ENCODE measurements at regions not wholly inside any gene's neighbourhood (a gene's known extent, or its start where the extent isn't known, plus 50 kb on each side); places are given as distances from the start of the nearest gene placed in this dataset.

- no peaks in the 10 kb centered on the region for H3K27me3 ChIP-seq (ENCODE audit: control insufficient read depth in 4 of 4, insufficient read depth in 4 of 4, low read length in 3 of 4)
- H3K9ac ChIP-seq (ENCODE audit: low read depth in 1 of 2, low read length in 2 of 2) = no peak overlapping the region
- TF ChIP-seq JUND (IDR thresholded peaks at IDR 0.05) = no peak
- TF ChIP-seq, protein P1, sequence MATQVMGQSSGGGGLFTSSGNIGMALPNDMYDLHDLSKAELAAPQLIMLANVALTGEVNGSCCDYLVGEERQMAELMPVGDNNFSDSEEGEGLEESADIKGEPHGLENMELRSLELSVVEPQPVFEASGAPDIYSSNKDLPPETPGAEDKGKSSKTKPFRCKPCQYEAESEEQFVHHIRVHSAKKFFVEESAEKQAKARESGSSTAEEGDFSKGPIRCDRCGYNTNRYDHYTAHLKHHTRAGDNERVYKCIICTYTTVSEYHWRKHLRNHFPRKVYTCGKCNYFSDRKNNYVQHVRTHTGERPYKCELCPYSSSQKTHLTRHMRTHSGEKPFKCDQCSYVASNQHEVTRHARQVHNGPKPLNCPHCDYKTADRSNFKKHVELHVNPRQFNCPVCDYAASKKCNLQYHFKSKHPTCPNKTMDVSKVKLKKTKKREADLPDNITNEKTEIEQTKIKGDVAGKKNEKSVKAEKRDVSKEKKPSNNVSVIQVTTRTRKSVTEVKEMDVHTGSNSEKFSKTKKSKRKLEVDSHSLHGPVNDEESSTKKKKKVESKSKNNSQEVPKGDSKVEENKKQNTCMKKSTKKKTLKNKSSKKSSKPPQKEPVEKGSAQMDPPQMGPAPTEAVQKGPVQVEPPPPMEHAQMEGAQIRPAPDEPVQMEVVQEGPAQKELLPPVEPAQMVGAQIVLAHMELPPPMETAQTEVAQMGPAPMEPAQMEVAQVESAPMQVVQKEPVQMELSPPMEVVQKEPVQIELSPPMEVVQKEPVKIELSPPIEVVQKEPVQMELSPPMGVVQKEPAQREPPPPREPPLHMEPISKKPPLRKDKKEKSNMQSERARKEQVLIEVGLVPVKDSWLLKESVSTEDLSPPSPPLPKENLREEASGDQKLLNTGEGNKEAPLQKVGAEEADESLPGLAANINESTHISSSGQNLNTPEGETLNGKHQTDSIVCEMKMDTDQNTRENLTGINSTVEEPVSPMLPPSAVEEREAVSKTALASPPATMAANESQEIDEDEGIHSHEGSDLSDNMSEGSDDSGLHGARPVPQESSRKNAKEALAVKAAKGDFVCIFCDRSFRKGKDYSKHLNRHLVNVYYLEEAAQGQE (IDR thresholded peaks at IDR 0.05) = no peak
- TF ChIP-seq, protein P2, sequence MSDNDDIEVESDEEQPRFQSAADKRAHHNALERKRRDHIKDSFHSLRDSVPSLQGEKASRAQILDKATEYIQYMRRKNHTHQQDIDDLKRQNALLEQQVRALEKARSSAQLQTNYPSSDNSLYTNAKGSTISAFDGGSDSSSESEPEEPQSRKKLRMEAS (IDR thresholded peaks at IDR 0.05) = no peak
- TF ChIP-seq EGR1 (IDR thresholded peaks at IDR 0.05; ENCODE audit: low read depth in 2 of 2) = no peak
- TF ChIP-seq CTCF (IDR thresholded peaks at IDR 0.05; ENCODE audit: low read depth, low read length, missing input control) = no peak
- TF ChIP-seq GABPA (IDR thresholded peaks at IDR 0.05 in 1 of 2, conservative IDR thresholded peaks at IDR 0.05 in 1 of 2) = no peak
- no peak for TF ChIP-seq ATF3 (IDR thresholded peaks at IDR 0.05)
- no peak for TF ChIP-seq SP1 (IDR thresholded peaks at IDR 0.05)
- no peak for TF ChIP-seq HNF4A (conservative IDR thresholded peaks at IDR 0.05)
- TF ChIP-seq YY1 (IDR thresholded peaks at IDR 0.05) = no peak
- no peak for TF ChIP-seq HNF4G (IDR thresholded peaks at IDR 0.05)
- TF ChIP-seq RAD21 (IDR thresholded peaks at IDR 0.05) = no peak
- TF ChIP-seq, protein P3, sequence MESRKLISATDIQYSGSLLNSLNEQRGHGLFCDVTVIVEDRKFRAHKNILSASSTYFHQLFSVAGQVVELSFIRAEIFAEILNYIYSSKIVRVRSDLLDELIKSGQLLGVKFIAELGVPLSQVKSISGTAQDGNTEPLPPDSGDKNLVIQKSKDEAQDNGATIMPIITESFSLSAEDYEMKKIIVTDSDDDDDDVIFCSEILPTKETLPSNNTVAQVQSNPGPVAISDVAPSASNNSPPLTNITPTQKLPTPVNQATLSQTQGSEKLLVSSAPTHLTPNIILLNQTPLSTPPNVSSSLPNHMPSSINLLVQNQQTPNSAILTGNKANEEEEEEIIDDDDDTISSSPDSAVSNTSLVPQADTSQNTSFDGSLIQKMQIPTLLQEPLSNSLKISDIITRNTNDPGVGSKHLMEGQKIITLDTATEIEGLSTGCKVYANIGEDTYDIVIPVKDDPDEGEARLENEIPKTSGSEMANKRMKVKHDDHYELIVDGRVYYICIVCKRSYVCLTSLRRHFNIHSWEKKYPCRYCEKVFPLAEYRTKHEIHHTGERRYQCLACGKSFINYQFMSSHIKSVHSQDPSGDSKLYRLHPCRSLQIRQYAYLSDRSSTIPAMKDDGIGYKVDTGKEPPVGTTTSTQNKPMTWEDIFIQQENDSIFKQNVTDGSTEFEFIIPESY (IDR thresholded peaks at IDR 0.05) = no peak
- no peak for TF ChIP-seq NR2F2 (IDR thresholded peaks at IDR 0.05)
- no peak for TF ChIP-seq FOXA1 (IDR thresholded peaks at IDR 0.05)
- no peak for TF ChIP-seq TAF1 (conservative IDR thresholded peaks at IDR 0.05)
- no peak for TF ChIP-seq FOXA2 (IDR thresholded peaks at IDR 0.05)
- H3K36me3 ChIP-seq (ENCODE audit: control insufficient read depth in 4 of 4, insufficient read depth in 3 of 4, low read depth in 1 of 4, low read length in 3 of 4) = no peaks in the 10 kb centered on the region
- no peaks in the 10 kb centered on the region for H3K9me3 ChIP-seq (ENCODE audit: control insufficient read depth in 4 of 4, low read length in 3 of 4)
- no peak overlapping the region for H3K27ac ChIP-seq (ENCODE audit: low read depth in 1 of 2, low read length in 2 of 2)
- no peak overlapping the region for H3K4me3 ChIP-seq (ENCODE audit: low read depth in 1 of 3, low read length in 3 of 3)
- no peak for DNase-seq (ENCODE audit: low spot score)
- H3K4me1 ChIP-seq (ENCODE audit: control insufficient read depth in 4 of 4, insufficient read depth in 4 of 4, low read length in 3 of 4) = no peaks in the 10 kb centered on the region
Measured at GRCh38 chr13:83618966-83619365, 263.3 kb downstream of the SLITRK1 start.

GRCh38 chr13:83613524-83613923 is 268.8 kb downstream of the SLITRK1 start:
- DNase-seq (ENCODE audit: low spot score) = no peak
- Histone ChIP-seq H3K36me3 (ENCODE audit: control insufficient read depth in 4 of 4, insufficient read depth in 3 of 4, low read depth in 1 of 4, low read length in 3 of 4) (no peaks in the 10 kb centered on the region), H3K27ac (ENCODE audit: low read depth in 1 of 2, low read length in 2 of 2) (no peak overlapping the region), H3K4me1 (ENCODE audit: control insufficient read depth in 4 of 4, insufficient read depth in 4 of 4, low read length in 3 of 4) (no peaks in the 10 kb centered on the region), H3K9me3 (ENCODE audit: control insufficient read depth in 4 of 4, low read length in 3 of 4) (no peaks in the 10 kb centered on the region), H3K9ac (ENCODE audit: low read depth in 1 of 2, low read length in 2 of 2) (no peak overlapping the region), H3K4me3 (ENCODE audit: low read depth in 1 of 3, low read length in 3 of 3) (no peak overlapping the region), H3K27me3 (ENCODE audit: control insufficient read depth in 4 of 4, insufficient read depth in 4 of 4, low read length in 3 of 4) (no peaks in the 10 kb centered on the region)
- 88% methylated on average over 16 of the region's 16 CpGs for WGBS
- TF ChIP-seq JUND (IDR thresholded peaks at IDR 0.05) = no peak
- TF ChIP-seq, protein P1 (IDR thresholded peaks at IDR 0.05) = no peak
- TF ChIP-seq TAF1 (conservative IDR thresholded peaks at IDR 0.05) = no peak
- TF ChIP-seq HNF4A (conservative IDR thresholded peaks at IDR 0.05) = no peak
- no peak for TF ChIP-seq HNF4G (IDR thresholded peaks at IDR 0.05)
- TF ChIP-seq YY1 (IDR thresholded peaks at IDR 0.05) = no peak
- TF ChIP-seq RXRA (IDR thresholded peaks at IDR 0.05) = no peak
- TF ChIP-seq, protein P3 (IDR thresholded peaks at IDR 0.05) = no peak
- no peak for TF ChIP-seq GABPA (IDR thresholded peaks at IDR 0.05 in 1 of 2, conservative IDR thresholded peaks at IDR 0.05 in 1 of 2)
- TF ChIP-seq ATF3 (IDR thresholded peaks at IDR 0.05) = no peak
- no peak for TF ChIP-seq NR2F2 (IDR thresholded peaks at IDR 0.05)
- no peak for TF ChIP-seq SP1 (IDR thresholded peaks at IDR 0.05)
- no peak for TF ChIP-seq RAD21 (IDR thresholded peaks at IDR 0.05)
